ENCODE measurements at regions not wholly inside any gene's neighbourhood (a gene's known extent, or its start where the extent isn't known, plus 50 kb on each side); places are given as distances from the start of the nearest gene placed in this dataset.

- DNase-seq (ENCODE audit: low read depth in 2 of 2): peak; percentile 36 to 78
- TF ChIP-seq CTCF (IDR thresholded peaks at IDR 0.05; ENCODE audit: low read depth, low read length): no peak
- no peak overlapping the region for H3K4me3 ChIP-seq (replicated peaks in 1 of 2; ENCODE audit: low read depth in 2 of 2, low read length in 2 of 2)
Measured at GRCh38 chr14:29215853-29216252, 449.3 kb downstream of the FOXG1 start.

- peak in 1 of 2 donors; percentile 10 for DNase-seq (ENCODE audit: low read depth in 2 of 2)
- no peak overlapping the region for H3K4me3 ChIP-seq (replicated peaks in 1 of 2; ENCODE audit: low read depth in 2 of 2, low read length in 2 of 2)
- no peak for TF ChIP-seq CTCF (IDR thresholded peaks at IDR 0.05; ENCODE audit: low read depth, low read length)
Measured at GRCh38 chr14:29216268-29217232, 450.0 kb downstream of the FOXG1 start.

GRCh38 chr14:29217813-29218450 is 451.3 kb downstream of the FOXG1 start:
- TF ChIP-seq CTCF (IDR thresholded peaks at IDR 0.05; ENCODE audit: low read depth, low read length): no peak
- DNase-seq (ENCODE audit: low read depth in 2 of 2): peak in 1 of 2 donors; percentile 48
- no peak overlapping the region for H3K4me3 ChIP-seq (replicated peaks in 1 of 2; ENCODE audit: low read depth in 2 of 2, low read length in 2 of 2)

GRCh38 chr14:29220072-29220471 is 453.5 kb downstream of the FOXG1 start:
- DNase-seq (ENCODE audit: low read depth in 2 of 2): no peak
- no peak for TF ChIP-seq CTCF (IDR thresholded peaks at IDR 0.05; ENCODE audit: low read depth, low read length)
- H3K4me3 ChIP-seq (replicated peaks in 1 of 2; ENCODE audit: low read depth in 2 of 2, low read length in 2 of 2): no peak overlapping the region

- no peak overlapping the region for H3K4me3 ChIP-seq (replicated peaks in 1 of 2; ENCODE audit: low read depth in 2 of 2, low read length in 2 of 2)
- no peak for DNase-seq (ENCODE audit: low read depth in 2 of 2)
- TF ChIP-seq CTCF (IDR thresholded peaks at IDR 0.05; ENCODE audit: low read depth, low read length): no peak
Measured at GRCh38 chr14:29220566-29220965, 454.0 kb downstream of the FOXG1 start.

GRCh38 chr14:29222006-29222405 is 455.4 kb downstream of the FOXG1 start:
- TF ChIP-seq CTCF (IDR thresholded peaks at IDR 0.05; ENCODE audit: low read depth, low read length): no peak
- no peak overlapping the region for H3K4me3 ChIP-seq (replicated peaks in 1 of 2; ENCODE audit: low read depth in 2 of 2, low read length in 2 of 2)

More at GRCh38 chr14:29222006-29222405, 455.4 kb downstream of the FOXG1 start:
- DNase-seq (ENCODE audit: low read depth in 2 of 2): no peak

All from cardiac fibroblast (primary cell).